ENCODE measurements at regions not wholly inside any gene's neighbourhood (a gene's known extent, or its start where the extent isn't known, plus 50 kb on each side); places are given as distances from the start of the nearest gene placed in this dataset.

DNA sequence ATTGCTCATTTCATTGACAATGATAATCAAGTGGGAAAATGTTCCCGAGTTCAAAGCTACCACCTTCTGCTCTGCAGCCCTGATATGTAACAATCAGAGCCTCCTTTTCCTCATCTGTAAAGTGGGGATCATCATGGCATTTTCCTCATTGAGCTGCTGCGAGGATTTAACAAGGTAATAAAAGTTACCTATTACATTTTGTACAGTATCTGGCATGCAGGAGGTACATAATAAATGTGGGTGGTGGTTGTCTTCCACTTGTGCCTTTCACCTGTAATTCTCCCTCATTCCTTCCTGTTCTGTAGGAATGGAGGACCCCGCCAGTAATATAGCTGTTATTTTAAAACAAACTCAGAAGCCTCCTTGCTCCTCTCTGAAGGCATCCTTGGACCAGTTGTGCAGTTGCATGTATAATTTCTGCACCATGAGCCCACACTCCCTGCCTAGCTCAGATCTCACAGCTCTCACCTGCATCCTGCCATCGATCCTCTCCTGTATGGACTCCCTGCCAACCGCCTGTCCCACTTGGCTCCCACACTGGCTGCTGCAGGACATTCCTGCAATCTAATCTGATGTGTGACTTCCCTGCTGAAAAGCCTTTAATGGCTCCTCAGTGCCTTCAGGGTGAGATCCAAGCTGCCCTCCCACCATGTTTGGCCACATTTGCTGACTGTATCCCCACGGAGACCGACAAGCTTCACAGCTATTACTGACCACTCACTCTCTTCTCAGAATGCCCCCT is 350.4 kb downstream of the EN1 start:
- no peak for DNase-seq

- DNase-seq, result no peak
Measured at GRCh38 chr2:118496467-118496866, 351.0 kb downstream of the EN1 start.

- no peak for DNase-seq
Measured at GRCh38 chr2:118495290-118495689, 352.2 kb downstream of the EN1 start.

DNA sequence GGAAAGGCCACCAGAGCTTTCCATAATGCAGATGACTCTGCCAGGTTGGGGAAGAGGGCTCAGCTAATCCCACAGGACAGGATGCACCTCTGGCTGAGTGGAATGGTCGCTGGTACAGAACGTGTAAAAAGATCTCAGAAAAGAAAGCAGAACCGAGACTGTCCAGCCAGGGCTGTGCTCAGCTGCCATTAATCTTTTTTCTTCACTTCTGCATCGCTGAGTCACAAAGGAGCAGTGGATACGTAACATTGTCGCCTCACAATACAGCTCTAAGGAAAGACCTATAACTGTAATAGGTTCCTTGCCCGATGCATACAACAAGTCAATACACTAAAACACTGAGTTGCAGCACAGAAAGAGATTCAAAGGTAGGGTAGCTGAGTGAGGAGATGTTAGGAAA is 354.2 kb downstream of the EN1 start:
- no peak for DNase-seq

DNA sequence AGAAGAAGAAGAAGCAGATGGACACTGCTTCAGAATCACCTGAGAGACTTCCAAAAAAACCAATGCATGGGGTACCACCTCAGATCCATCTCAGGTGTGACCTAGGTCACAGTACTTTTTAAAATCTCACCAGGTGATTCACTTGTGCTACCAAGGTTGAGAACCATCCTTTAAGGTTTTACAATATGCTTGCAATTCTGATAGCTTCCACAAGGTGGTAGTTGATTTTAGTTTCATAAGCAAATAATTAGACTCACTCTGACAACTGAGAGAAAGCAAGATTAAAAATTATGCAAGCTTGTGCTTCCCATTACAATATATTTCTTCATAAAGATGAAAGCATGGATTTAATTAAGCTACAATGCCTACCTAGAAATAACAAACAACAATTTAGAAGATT is 355.1 kb downstream of the EN1 start:
- DNase-seq, result no peak

DNA sequence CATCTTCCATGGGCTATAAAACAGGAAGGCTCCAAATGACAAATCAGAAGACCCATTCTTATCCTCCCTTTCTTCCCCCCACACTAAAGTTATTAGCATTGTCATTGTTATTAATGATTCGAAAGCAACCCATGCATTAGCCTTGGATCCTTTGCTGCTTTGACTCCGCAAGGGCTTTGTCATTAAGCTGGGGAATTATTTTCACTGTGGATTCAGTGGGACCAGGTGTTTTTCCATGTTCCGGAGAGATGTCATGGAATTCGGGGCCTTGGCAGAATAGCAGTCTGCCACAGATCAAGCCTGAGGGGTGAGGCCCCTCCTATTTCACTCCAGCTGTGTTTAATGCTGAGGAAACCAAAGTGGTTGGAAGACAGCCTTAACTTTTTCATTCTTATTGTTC is 357.1 kb downstream of the EN1 start:
- no peak for DNase-seq

DNA sequence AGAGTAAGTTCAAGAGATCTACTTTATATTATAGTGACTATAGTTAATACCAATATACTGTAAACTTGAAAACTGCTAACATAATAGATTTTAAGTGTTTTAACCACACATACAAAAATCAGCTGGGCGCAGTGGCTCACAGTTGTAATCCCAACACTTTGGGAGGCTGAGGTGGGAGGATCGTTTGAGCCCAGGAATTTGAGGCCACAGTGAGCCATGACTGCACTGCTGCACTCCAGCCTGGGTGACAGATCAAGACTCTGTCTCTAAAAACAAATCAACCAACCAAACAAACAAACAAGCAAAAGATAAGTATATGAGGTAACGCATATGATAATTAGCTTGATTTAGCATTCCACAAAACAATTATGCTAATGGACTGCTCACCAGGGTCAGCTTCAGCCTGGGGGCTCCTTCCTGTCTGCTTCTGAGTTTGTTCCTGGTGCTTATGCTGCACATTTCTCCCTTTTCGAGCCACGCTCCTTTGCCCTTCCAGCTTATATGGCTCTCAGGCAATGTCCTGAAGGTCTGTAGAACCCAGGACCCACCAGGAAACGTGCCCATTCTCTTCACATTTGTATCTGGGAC is 357.6 kb downstream of the EN1 start:
- DNase-seq, result no peak

GRCh38 chr2:118481299-118481698 is 366.1 kb downstream of the EN1 start:
- no peak for DNase-seq

DNA sequence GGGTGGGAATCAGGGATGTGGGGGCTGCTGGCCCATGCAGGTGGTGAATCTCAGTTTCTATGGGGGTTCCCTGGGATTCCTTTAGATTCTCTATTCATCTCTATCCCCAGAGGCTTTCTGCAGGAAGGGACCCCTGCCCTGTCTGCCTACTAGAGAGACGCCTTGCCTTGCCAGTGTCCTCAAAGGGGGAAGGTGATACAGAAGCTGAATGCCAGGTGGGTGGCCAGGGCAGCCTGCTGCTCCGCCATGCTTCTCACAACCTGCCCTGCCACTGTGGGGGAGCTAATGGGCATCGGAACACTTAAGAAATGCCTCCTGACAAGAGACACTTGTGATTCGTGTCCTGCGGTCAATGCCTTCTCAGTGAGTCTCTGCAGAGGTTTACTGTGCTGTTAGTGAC is 368.4 kb downstream of the EN1 start:
- DNase-seq, result no peak

- DNase-seq, result no peak
Measured at GRCh38 chr2:118477111-118477862, 370.2 kb downstream of the EN1 start.

- no peak for DNase-seq
Measured at GRCh38 chr2:118475622-118476205, 371.7 kb downstream of the EN1 start.

DNA sequence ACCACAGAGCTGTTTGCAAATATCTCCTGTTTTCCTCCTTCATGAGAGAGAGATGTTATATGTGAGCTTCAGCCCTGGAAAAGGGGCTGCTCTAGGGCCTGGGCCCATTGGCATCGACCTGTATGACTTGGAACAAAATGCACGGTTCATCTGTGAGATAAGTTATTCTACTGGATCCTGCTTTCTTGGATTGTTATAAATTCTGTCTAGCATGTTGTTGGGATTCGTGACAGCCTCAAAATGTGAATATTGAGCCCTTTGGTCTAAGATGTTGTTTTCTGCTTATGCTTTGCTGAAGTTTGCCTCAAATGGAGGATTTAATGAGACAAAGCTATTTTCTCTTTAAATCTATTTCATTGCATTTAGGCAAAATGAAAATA is 372.9 kb downstream of the EN1 start:
- DNase-seq, result no peak

GRCh38 chr2:118473846-118474540 is 373.5 kb downstream of the EN1 start:
- DNase-seq, result no peak

DNA sequence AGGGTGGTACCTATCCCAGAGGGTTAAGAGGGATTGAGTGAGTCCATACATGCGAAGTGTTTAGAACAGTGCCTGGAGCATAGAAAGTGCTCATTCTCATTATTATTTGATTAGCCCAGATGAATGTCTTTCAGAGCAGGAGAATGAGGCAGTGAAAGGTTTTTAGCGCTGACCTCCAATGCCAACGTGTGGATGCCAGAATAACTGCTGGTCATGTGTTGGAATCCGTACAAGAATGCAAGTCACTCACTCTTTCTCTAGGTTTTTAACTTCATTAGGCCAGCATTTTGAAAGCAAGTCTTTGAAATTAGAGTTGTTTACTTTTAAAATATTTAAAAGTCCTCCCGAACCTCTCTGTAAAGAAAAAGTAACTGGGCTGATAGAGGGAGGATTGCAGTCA is 374.2 kb downstream of the EN1 start:
- no peak for DNase-seq

GRCh38 chr2:118470297-118470696 is 377.2 kb downstream of the EN1 start:
- no peak for DNase-seq

DNA sequence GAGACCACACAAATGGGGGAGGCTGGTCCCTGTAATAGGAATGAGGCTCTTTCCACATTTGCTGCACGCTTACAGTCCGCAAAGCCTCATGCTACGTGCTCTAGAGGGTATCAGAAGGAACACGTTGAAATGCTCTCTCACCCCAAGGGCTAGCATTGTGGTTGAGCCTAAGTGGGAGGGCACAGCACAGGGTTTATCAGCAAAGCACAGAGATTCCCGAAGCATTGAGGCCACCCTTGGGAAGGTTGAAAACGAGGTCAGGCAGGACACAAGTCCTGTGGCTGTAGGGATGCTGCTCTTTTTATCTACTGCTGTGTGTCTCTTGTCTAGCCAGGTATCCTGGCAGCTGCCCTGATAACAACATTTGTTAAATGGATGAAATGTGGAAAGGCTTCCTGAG is 378.3 kb downstream of the EN1 start:
- no peak for DNase-seq

GRCh38 chr2:118464546-118465265 is 376.4 kb downstream of the INSIG2 start:
- DNase-seq, result no peak

GRCh38 chr2:118464046-118464445 is 375.8 kb downstream of the INSIG2 start:
- DNase-seq, result no peak

GRCh38 chr2:118460425-118460824 is 372.2 kb downstream of the INSIG2 start:
- no peak for DNase-seq

- DNase-seq, result no peak
Measured at GRCh38 chr2:118459426-118459825, 371.2 kb downstream of the INSIG2 start.

DNA sequence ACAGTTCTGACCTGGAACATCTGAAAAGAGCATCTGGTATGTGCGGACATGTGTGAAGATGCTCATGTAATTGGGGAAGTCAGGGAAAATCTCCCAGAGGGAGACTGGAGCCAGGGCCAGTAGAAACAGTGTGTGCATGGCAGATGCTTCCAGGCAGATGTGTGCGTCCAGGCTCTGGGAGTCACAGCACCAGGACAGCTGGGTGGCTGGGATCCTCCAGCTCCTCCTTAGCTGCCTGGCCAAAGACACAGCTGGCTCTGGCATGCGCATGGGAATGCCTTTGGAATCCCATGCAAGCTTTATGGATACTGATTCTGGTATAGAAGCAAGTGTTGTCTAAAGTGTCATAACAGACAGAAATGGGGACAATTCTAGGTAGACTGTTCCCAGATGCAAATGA is 369.7 kb downstream of the INSIG2 start:
- DNase-seq, result no peak

GRCh38 chr2:118449401-118449800 is 361.1 kb downstream of the INSIG2 start:
- no peak for DNase-seq

DNA sequence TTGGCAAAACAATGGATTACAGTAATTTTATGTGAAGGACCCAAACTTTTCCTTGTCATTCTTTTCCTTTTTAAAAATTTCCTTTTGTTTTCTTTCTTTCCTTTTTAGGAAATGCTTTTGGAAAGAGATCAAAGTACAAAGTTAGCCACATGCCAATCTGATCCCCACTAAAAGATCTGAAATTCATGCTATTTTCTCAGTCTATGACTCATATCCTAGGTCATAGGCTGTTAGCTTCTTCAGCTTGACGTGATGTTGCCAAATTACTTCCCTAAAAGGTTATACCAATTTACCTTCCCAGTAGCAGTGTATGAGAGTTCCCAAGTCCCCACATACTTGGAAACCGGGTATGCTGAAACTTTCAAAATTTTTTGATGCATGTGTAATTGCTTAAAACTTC is 355.3 kb downstream of the INSIG2 start:
- no peak for DNase-seq

Data from activated CD4-positive, alpha-beta T cell treated with anti-CD3 and anti-CD28 coated beads for 4 hours (primary cell).